Keratinocyte (primary cell): ENCODE measurements at regions not wholly inside any gene's neighbourhood (a gene's known extent, or its start where the extent isn't known, plus 50 kb on each side); places are given as distances from the start of the nearest gene placed in this dataset.

Experiments used
- DNase-seq: peaks from one replicate; pipeline ENCODE4 v3.0.0-alpha.2; 2011; ENCODE audit warnings: low read depth, missing footprints, low spot score
- FAIRE-seq: peaks from 2 replicates; lab custom pipeline; 2011; peaks lifted over from hg19 to GRCh38; lab: Jason Lieb, UNC
- H2AFZ ChIP-seq: 2 replicates; pipeline ENCODE4 v1.6.0; 2012; ENCODE audit warnings: low read length, control low read depth, inconsistent platforms; ENCODE audit not compliant: control insufficient read depth
- H3K27ac ChIP-seq: 2 replicates; pipeline ENCODE4 v1.5.1; 2011; ENCODE audit warnings: low read length; ENCODE audit not compliant: control insufficient read depth, insufficient read depth
- H3K27me3 ChIP-seq: 3 replicates; pipeline ENCODE4 v1.6.0; 2011; ENCODE audit warnings: low read length; ENCODE audit not compliant: control insufficient read depth, insufficient read depth; ENCODE audit errors: extremely low read depth
- H3K36me3 ChIP-seq, 2 experiments: 2 replicates in 1 of 2; 3 replicates in 1 of 2; pipeline ENCODE4 v1.5.1; 2011; ENCODE audit warnings: low read length in 2 of 2, mild to moderate bottlenecking in 1 of 2; ENCODE audit not compliant: control insufficient read depth in 2 of 2, insufficient read depth in 2 of 2; ENCODE audit errors: extremely low read depth in 1 of 2
- H3K4me1 ChIP-seq: 3 replicates; pipeline ENCODE4 v1.5.1; 2011; ENCODE audit warnings: low read length; ENCODE audit not compliant: control insufficient read depth, insufficient read depth; ENCODE audit errors: extremely low read depth
- H3K4me2 ChIP-seq: 3 replicates; pipeline ENCODE4 v1.6.0; 2011; ENCODE audit warnings: low read depth, low read length; ENCODE audit not compliant: control insufficient read depth, insufficient read depth; ENCODE audit errors: extremely low read depth
- H3K4me3 ChIP-seq, 3 experiments: fragments of 200-600 bp in 1 of 3; sonication (generic) in 1 of 3; 2 replicates in 2 of 3; 3 replicates in 1 of 3; pipeline ENCODE4 v1.5.1; 2011 to 2016; ENCODE audit warnings: low read length in 3 of 3, mild to moderate bottlenecking in 3 of 3, control low read depth in 2 of 3, inconsistent platforms in 1 of 3, low read depth in 1 of 3, mixed read lengths in 1 of 3, mixed run types in 1 of 3, moderate library complexity in 1 of 3; ENCODE audit not compliant: control insufficient read depth in 2 of 3, insufficient read depth in 2 of 3; ENCODE audit errors: extremely low read depth in 1 of 3
- H3K79me2 ChIP-seq: 2 replicates; pipeline ENCODE4 v1.6.0; 2012; ENCODE audit warnings: low read length; ENCODE audit not compliant: control insufficient read depth, insufficient read depth
- H3K9ac ChIP-seq: 3 replicates; pipeline ENCODE4 v1.6.0; 2011; ENCODE audit warnings: low read length; ENCODE audit not compliant: control insufficient read depth, insufficient read depth; ENCODE audit errors: extremely low read depth
- H3K9me1 ChIP-seq: 3 replicates; pipeline ENCODE4 v1.6.0; 2011; ENCODE audit warnings: low read length; ENCODE audit not compliant: control insufficient read depth, insufficient read depth; ENCODE audit errors: extremely low read depth
- H3K9me3 ChIP-seq: 2 replicates; pipeline ENCODE4 v1.5.1; 2012; ENCODE audit warnings: low read depth, low read length; ENCODE audit not compliant: control insufficient read depth
- H4K20me1 ChIP-seq: 3 replicates; pipeline ENCODE4 v1.6.0; 2011; ENCODE audit warnings: low read length; ENCODE audit not compliant: control insufficient read depth, insufficient read depth; ENCODE audit errors: extremely low read depth
- CTCF ChIP-seq, 3 experiments: IDR thresholded peaks in 1 of 3; conservative IDR thresholded peaks in 1 of 3; optimal IDR thresholded peaks in 1 of 3; 2 replicates in 2 of 3; 3 replicates in 1 of 3; pipeline versions ENCODE3 to v1.5.1; 2011; ENCODE audit warnings: low read length in 3 of 3, mild to moderate bottlenecking in 3 of 3, moderate library complexity in 2 of 3, control low read depth in 1 of 3, inconsistent platforms in 1 of 3; ENCODE audit not compliant: insufficient read depth in 2 of 3; ENCODE audit errors: extremely low read depth in 1 of 3
- EZH2 ChIP-seq: IDR thresholded peaks from one replicate; pipeline ENCODE4 v1.6.1; 2012; ENCODE audit warnings: inconsistent platforms, mild to moderate bottlenecking, low read length, moderate library complexity
- dilution Hi-C: fragments of 300-500 bp; cut with MboI; formaldehyde crosslinking; loops from one replicate; pipeline ENCODE4 v1.7.0; 2020; ENCODE audit warnings: low sequenced_read_pairs; ENCODE audit not compliant: extremely low pct_ligation_motif_present

DNA sequence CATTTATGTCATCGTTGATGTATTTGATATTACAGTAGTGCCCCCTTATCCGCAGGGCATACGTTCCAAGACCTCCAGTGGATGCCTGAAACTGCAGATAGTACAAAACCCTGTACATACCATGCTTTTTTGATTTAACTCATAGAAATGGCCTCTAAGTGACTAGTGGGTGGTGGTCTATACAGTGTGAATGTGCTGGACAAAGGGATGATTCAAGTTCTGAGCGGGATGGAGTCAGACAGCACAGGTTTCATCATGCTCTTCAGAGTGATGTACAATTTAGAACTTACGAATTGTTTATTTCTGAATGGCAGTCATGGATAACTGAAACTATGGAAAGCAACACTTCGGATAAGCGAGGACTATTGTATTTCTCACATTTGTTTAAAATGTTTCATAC is 473.1 kb upstream of the FANCL start:
- FAIRE-seq = no peak
- no peaks in the 10 kb centered on the region for H3K27me3 ChIP-seq
- H4K20me1 ChIP-seq = no peaks in the 10 kb centered on the region
- no peak overlapping the region for H3K4me3 ChIP-seq
- H3K4me1 ChIP-seq = no peaks in the 10 kb centered on the region
- no peak overlapping the region for H3K9ac ChIP-seq
- no peaks in the 10 kb centered on the region for H3K79me2 ChIP-seq
- H3K4me2 ChIP-seq = no peak overlapping the region
- dilution Hi-C loops = no loop called here
- no peak overlapping the region for H3K27ac ChIP-seq
- TF ChIP-seq EZH2 (no peak), CTCF (optimal IDR thresholded peaks at IDR 0.05 in 1 of 3, IDR thresholded peaks at IDR 0.05 in 1 of 3, conservative IDR thresholded peaks at IDR 0.05 in 1 of 3; ENCODE audit: extremely low read depth in 1 of 3, insufficient read depth in 2 of 3, low read length in 3 of 3) (no peak)
- no peak overlapping the region for H2AFZ ChIP-seq
- DNase-seq = no peak
- H3K36me3 ChIP-seq = no peaks in the 10 kb centered on the region
- H3K9me1 ChIP-seq = no peaks in the 10 kb centered on the region
- H3K9me3 ChIP-seq = no peaks in the 10 kb centered on the region

DNA sequence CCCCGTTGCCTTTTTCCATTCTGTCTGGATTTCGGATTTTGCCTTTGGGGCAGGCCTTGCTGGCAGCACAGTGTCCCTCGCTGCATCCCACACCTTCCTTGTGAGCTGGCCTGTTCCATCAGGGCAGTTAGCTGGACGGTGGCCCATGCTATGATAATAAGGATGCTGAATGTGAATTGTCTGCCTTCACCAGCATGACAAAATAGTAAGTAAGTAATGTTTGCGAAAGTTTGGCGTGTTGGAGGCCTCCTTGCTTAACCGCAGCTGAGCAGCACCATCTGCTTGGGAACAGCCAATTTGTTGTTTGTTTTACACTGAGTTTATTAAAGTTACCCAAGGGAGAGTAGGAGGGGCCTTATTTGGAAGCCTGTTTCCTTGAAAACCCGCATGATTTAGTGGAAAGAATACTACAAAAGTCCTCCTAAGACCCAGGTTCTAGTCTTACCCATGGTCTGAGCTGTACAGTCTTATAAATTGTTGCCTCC is 469.7 kb upstream of the FANCL start:
- Histone ChIP-seq H3K27ac (no peak overlapping the region), H3K27me3 (no peaks in the 10 kb centered on the region), H3K36me3 (no peaks in the 10 kb centered on the region), H3K4me1 (no peaks in the 10 kb centered on the region), H3K79me2 (no peaks in the 10 kb centered on the region), H4K20me1 (no peaks in the 10 kb centered on the region), H3K9me3 (no peaks in the 10 kb centered on the region), H3K4me3 (no peak overlapping the region), H2AFZ (no peak overlapping the region), H3K9ac (no peak overlapping the region), H3K9me1 (no peaks in the 10 kb centered on the region), H3K4me2 (no peak overlapping the region)
- DNase-seq = no peak
- dilution Hi-C loops = no loop called here
- no peak for TF ChIP-seq CTCF (optimal IDR thresholded peaks at IDR 0.05 in 1 of 3, IDR thresholded peaks at IDR 0.05 in 1 of 3, conservative IDR thresholded peaks at IDR 0.05 in 1 of 3; ENCODE audit: extremely low read depth in 1 of 3, insufficient read depth in 2 of 3, low read length in 3 of 3)
- FAIRE-seq = no peak
